Activated T-cell treated with anti-CD3 and anti-CD28 coated beads, Interleukin-2, amount 50 U/mL, for 4 hours (primary cell): ENCODE measurements at regions not wholly inside any gene's neighbourhood (a gene's known extent, or its start where the extent isn't known, plus 50 kb on each side); places are given as distances from the start of the nearest gene placed in this dataset.

Experiments
- ATAC-seq, 2 donors: fragments of 200-7000 bp; cut with Tn5 transposase; one replicate each; pipeline ENCODE4 v1.10.0; 2021
- DNase-seq: peaks from one replicate; pipeline ENCODE4 v3.0.0-alpha.2; 2020
- H3K27me3 Mint-ChIP-seq: one replicate; pipeline ENCODE4 v1.8.0; 2021; ENCODE audit warnings: low read depth, mixed read lengths
- H3K36me3 Mint-ChIP-seq: one replicate; pipeline ENCODE4 v1.8.0; 2022; ENCODE audit warnings: mixed read lengths; ENCODE audit not compliant: insufficient read depth
- H3K4me1 Mint-ChIP-seq: one replicate; pipeline ENCODE4 v1.8.0; 2021; ENCODE audit warnings: low read depth, mixed read lengths
- H3K4me3 Mint-ChIP-seq: one replicate; pipeline ENCODE4 v1.8.0; 2021; ENCODE audit warnings: mild to moderate bottlenecking, moderate library complexity, mixed read lengths
- H3K9me3 Mint-ChIP-seq: one replicate; pipeline ENCODE4 v1.8.0; 2021; ENCODE audit warnings: mixed read lengths

GRCh38 chr6:93787841-93788240 is 368.5 kb upstream of the EPHA7 start:
- no peak for DNase-seq
- Mint-ChIP-seq H3K9me3 (peaks cover 3% of the 10 kb centered on the region), H3K4me1 (no peaks in the 10 kb centered on the region), H3K36me3 (no peaks in the 10 kb centered on the region), H3K27me3 (no peaks in the 10 kb centered on the region), H3K4me3 (no peak overlapping the region)
- ATAC-seq = no peak

GRCh38 chr6:93786474-93787330 is 367.3 kb upstream of the EPHA7 start:
- DNase-seq (no peak), ATAC-seq (no peak)
- Mint-ChIP-seq H3K36me3 (no peaks in the 10 kb centered on the region), H3K4me3 (no peak overlapping the region), H3K9me3 (peaks cover 3% of the 10 kb centered on the region), H3K27me3 (no peaks in the 10 kb centered on the region), H3K4me1 (no peaks in the 10 kb centered on the region)

GRCh38 chr6:93785694-93786030 is 366.3 kb upstream of the EPHA7 start:
- no peak overlapping the region for H3K4me3 Mint-ChIP-seq
- H3K9me3 Mint-ChIP-seq = peaks cover 3% of the 10 kb centered on the region
- DNase-seq (no peak), ATAC-seq (no peak)
- no peaks in the 10 kb centered on the region for H3K4me1 Mint-ChIP-seq
- H3K36me3 Mint-ChIP-seq = no peaks in the 10 kb centered on the region
- H3K27me3 Mint-ChIP-seq = no peaks in the 10 kb centered on the region

DNA sequence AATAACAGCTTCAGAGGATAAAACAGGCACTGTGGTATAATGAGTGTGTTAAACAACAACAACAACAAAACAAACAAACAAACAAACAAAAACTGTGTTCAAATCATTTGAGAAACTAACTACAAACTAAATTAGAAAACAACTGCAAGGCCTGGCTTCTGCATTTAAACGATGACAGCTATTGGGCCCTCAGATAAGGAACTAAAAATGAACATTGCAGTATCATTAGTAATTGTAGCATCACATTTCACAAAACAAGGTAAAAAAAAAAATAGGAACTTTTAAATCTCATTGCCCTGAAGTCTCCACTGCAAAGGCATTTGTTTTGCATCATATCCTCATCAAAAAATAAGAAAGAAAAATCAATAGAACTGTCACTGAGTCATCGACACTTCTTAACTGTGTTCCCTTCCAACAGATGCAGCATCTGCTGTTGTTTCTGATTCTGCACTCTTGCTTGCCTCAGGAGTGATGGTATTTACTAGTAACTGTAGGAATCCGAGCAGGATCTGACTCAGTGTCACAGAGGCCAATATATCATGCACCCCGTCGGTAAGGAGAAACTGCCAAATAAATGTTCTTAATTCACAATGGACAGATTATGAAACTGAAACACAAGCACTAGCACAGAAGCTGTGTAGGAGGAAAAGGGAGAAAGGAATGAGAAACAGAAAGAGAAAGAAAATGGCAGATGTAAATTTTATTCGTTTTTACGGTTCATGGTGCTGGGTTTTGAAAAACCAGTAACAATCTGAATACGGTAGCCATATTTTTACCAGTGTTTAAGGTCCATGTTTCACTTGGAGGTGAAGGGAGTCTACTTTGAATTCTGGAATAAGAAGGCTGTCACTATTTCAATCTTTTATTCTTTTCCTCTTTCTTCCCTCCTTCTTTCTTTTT is 365.7 kb upstream of the EPHA7 start:
- H3K36me3 Mint-ChIP-seq = no peaks in the 10 kb centered on the region
- H3K27me3 Mint-ChIP-seq = no peaks in the 10 kb centered on the region
- H3K9me3 Mint-ChIP-seq = peaks cover 3% of the 10 kb centered on the region
- DNase-seq (no peak), ATAC-seq (no peak)
- H3K4me1 Mint-ChIP-seq = no peaks in the 10 kb centered on the region
- H3K4me3 Mint-ChIP-seq = no peak overlapping the region

DNA sequence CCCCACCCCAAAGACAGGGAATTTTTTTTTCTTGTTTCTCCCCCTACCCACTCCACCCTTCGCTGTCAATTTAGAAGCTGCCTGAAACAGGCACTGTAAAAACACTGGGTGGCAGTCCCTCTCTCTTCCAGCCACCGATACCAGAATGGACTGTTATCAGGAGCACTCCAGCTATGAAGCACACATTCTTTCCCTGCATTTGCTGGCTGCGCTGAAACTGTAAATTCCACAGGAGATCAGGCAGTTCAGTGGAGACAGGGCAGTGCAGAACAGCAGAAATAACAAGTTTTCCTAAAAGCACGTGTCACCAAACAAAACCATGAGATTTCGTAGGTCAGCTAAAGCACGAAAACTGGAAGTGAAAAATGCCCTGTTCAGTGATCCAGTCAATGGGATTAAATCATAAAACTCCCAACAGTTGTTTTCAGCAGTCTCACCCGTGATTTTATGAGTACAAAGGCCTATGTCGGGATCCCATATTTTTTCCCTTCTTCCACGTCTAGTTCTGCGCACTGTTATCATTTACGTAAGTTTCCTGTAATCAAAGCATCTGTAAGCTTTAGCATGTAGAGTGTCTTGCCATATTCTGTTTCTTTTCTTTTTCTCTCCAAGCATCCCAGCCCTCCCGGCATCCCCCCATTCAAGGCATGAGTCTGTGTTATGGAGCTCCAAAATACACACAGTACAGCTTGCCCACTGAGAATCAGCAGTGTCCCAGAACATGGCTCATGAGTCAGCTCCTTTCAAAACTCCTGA is 359.9 kb upstream of the EPHA7 start:
- Mint-ChIP-seq H3K4me3 (no peak overlapping the region), H3K36me3 (no peaks in the 10 kb centered on the region)
- no peak for ATAC-seq

DNA sequence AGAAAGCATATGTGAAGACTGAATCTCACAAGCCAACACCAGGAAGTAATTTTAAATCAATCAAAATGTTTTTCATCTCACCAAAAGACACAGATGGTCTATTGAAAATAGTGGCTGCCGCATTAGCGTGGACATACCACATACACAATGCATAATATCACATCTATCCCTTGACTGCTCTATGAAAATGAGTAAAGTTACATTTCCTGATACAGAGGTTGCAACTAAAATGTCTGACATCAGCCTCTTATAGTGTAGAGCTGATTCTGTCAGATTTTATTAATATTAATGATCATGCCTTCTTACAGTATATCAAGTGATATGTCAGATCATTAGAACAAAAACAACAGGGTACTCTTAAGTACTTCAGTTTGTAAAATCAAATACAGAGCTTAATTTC is 339.8 kb upstream of the EPHA7 start:
- ATAC-seq (no peak), DNase-seq (no peak)
- no peaks in the 10 kb centered on the region for H3K27me3 Mint-ChIP-seq
- no peaks in the 10 kb centered on the region for H3K4me1 Mint-ChIP-seq
- H3K36me3 Mint-ChIP-seq = no peaks in the 10 kb centered on the region
- H3K4me3 Mint-ChIP-seq = no peak overlapping the region
- H3K9me3 Mint-ChIP-seq = no peaks in the 10 kb centered on the region

More for the DNA sequence above, 359.9 kb upstream of the EPHA7 start:
- DNase-seq = no peak
- no peaks in the 10 kb centered on the region for H3K4me1 Mint-ChIP-seq
- H3K27me3 Mint-ChIP-seq = no peaks in the 10 kb centered on the region
- H3K9me3 Mint-ChIP-seq = peaks cover 7% of the 10 kb centered on the region

GRCh38 chr6:93751969-93752368 is 332.6 kb upstream of the EPHA7 start:
- Mint-ChIP-seq H3K36me3 (no peaks in the 10 kb centered on the region), H3K9me3 (no peaks in the 10 kb centered on the region), H3K27me3 (no peaks in the 10 kb centered on the region), H3K4me1 (no peaks in the 10 kb centered on the region), H3K4me3 (no peak overlapping the region)
- ATAC-seq = no peak
- no peak for DNase-seq

DNA sequence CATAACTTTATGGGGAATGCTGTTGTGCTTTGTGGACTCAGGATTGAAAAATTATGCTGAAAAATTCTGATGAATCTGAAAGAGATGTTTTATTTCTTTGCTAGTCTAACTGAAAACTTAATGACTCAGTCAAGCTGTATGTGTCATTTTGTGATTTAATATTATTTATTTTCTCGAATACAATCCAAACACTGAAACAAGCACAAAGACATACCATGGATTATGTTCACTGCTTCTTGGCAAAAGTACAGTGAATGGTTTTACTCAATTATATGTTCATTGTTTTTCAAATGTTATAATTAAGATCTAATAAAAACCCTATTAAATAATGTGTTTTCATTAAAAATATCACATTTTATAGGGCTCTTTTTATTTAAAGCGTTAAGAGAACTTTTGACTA is 330.6 kb upstream of the EPHA7 start:
- Mint-ChIP-seq H3K4me3 (no peak overlapping the region), H3K36me3 (no peaks in the 10 kb centered on the region), H3K9me3 (no peaks in the 10 kb centered on the region), H3K27me3 (no peaks in the 10 kb centered on the region), H3K4me1 (no peaks in the 10 kb centered on the region)
- DNase-seq (no peak), ATAC-seq (no peak)

DNA sequence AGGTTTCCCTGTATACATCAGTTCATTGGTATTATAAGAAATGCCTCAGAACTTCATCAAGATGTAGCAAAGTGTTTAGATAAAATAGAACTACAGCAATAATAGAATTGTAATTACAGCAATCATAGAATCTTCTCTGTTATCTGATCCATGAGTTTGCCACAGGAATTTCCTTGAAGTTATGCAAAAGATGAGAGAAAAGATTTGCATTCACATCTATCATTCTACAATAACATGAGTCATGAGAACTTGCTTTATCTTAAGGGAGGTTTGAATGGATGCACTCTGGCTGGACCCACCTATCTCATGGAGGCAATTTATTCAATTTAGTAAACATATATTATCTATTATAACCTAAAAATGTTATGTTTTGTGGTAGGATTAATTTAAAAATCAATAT is 329.8 kb upstream of the EPHA7 start:
- Mint-ChIP-seq H3K4me1 (no peaks in the 10 kb centered on the region), H3K4me3 (no peak overlapping the region), H3K36me3 (no peaks in the 10 kb centered on the region), H3K27me3 (no peaks in the 10 kb centered on the region), H3K9me3 (no peaks in the 10 kb centered on the region)
- no peak for ATAC-seq
- no peak for DNase-seq

GRCh38 chr6:93746892-93747291 is 327.5 kb upstream of the EPHA7 start:
- Mint-ChIP-seq H3K4me1 (no peaks in the 10 kb centered on the region), H3K27me3 (no peaks in the 10 kb centered on the region), H3K9me3 (no peaks in the 10 kb centered on the region), H3K4me3 (no peak overlapping the region), H3K36me3 (no peaks in the 10 kb centered on the region)
- DNase-seq (no peak), ATAC-seq (no peak)

DNA sequence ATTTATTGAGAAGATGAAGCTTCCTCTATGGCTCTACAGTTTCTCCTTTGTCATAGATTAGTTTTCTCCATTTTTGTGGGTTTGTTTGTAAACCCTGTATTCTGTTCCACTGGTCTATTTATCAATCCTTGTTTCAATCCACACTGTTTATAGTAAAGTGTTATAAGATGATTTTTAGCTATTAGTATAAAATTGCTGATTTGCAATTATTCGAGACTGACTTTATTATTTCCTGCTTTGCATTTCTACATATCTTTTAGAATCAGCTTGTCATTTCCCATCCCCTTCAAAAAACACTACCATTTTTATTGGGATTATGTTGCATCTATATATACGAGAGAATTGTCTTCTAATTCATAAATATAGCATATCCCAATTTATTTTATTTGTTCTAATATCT is 325.9 kb upstream of the EPHA7 start:
- no peaks in the 10 kb centered on the region for H3K36me3 Mint-ChIP-seq
- no peak overlapping the region for H3K4me3 Mint-ChIP-seq
- ATAC-seq = no peak
- no peaks in the 10 kb centered on the region for H3K27me3 Mint-ChIP-seq
- H3K4me1 Mint-ChIP-seq = no peaks in the 10 kb centered on the region
- no peak for DNase-seq
- peaks cover 4% of the 10 kb centered on the region for H3K9me3 Mint-ChIP-seq

GRCh38 chr6:93735099-93735498 is 315.7 kb upstream of the EPHA7 start:
- Mint-ChIP-seq H3K4me1 (no peaks in the 10 kb centered on the region), H3K36me3 (no peaks in the 10 kb centered on the region), H3K4me3 (no peak overlapping the region), H3K9me3 (peaks cover 3% of the 10 kb centered on the region), H3K27me3 (no peaks in the 10 kb centered on the region)
- no peak for ATAC-seq
- DNase-seq = no peak

- H3K36me3 Mint-ChIP-seq = no peaks in the 10 kb centered on the region
Measured at GRCh38 chr6:93731306-93731705, 311.9 kb upstream of the EPHA7 start.

GRCh38 chr6:93728150-93728549 is 308.8 kb upstream of the EPHA7 start:
- no peaks in the 10 kb centered on the region for H3K27me3 Mint-ChIP-seq
- DNase-seq (no peak), ATAC-seq (no peak)
- no peak overlapping the region for H3K4me3 Mint-ChIP-seq
- no peaks in the 10 kb centered on the region for H3K36me3 Mint-ChIP-seq
- no peaks in the 10 kb centered on the region for H3K4me1 Mint-ChIP-seq
- peaks cover 7% of the 10 kb centered on the region for H3K9me3 Mint-ChIP-seq

More at GRCh38 chr6:93731306-93731705, 311.9 kb upstream of the EPHA7 start:
- H3K4me3 Mint-ChIP-seq = no peak overlapping the region
- H3K9me3 Mint-ChIP-seq = peaks cover 7% of the 10 kb centered on the region
- no peak for DNase-seq
- H3K4me1 Mint-ChIP-seq = no peaks in the 10 kb centered on the region
- ATAC-seq = no peak
- H3K27me3 Mint-ChIP-seq = no peaks in the 10 kb centered on the region
